Lung (tissue), 11 donors: ENCODE measurements at regions not wholly inside any gene's neighbourhood (a gene's known extent, or its start where the extent isn't known, plus 50 kb on each side); places are given as distances from the start of the nearest gene placed in this dataset.
"Not testable (repeated sequence)": the region's sequence is repeated elsewhere in the genome, so short reads cannot be mapped to it uniquely, and the experiment has no call there.

Experiments used
- ATAC-seq: fragments of 200-7000 bp; cut with Tn5 transposase; one replicate; pipeline ENCODE4 v1.9.1; 2020; ENCODE audit warnings: moderate number of reproducible peaks; ENCODE audit not compliant: insufficient read depth, low FRiP score
- DNase-seq, 3 donors: peaks; one replicate each; pipeline ENCODE4 v3.0.0-alpha.2; 2013 to 2017
- H3K27ac ChIP-seq, 2 donors: one replicate each; pipeline ENCODE4 v1.5.1; 2013; ENCODE audit warnings: mild to moderate bottlenecking in 2 of 2, moderate library complexity in 2 of 2, control low read depth in 1 of 2, inconsistent platforms in 1 of 2, low read depth in 1 of 2, low read length in 1 of 2
- H3K27me3 ChIP-seq, 3 donors: one replicate each; pipeline ENCODE4 v1.5.1; 2013; ENCODE audit warnings: low read length in 2 of 3; ENCODE audit not compliant: control insufficient read depth in 3 of 3, insufficient read depth in 3 of 3
- H3K36me3 ChIP-seq, 4 donors: one replicate each; pipeline ENCODE4 v1.5.1; 2013; ENCODE audit warnings: low read length in 4 of 4, mild to moderate bottlenecking in 1 of 4, moderate library complexity in 1 of 4; ENCODE audit not compliant: control insufficient read depth in 4 of 4, insufficient read depth in 4 of 4
- H3K4me1 ChIP-seq, 5 donors: one replicate each; pipeline ENCODE4 v1.5.1; 2013; ENCODE audit warnings: low read length in 5 of 5, mild to moderate bottlenecking in 2 of 5, moderate library complexity in 1 of 5; ENCODE audit not compliant: control insufficient read depth in 5 of 5, insufficient read depth in 5 of 5
- H3K4me3 ChIP-seq: one replicate; pipeline ENCODE4 v1.5.1; 2013; ENCODE audit warnings: mild to moderate bottlenecking, control low read depth, moderate library complexity
- H3K9ac ChIP-seq, 2 donors: one replicate each; pipeline ENCODE4 v1.5.1; 2013; ENCODE audit warnings: low read length in 2 of 2, control low read depth in 1 of 2; ENCODE audit not compliant: insufficient read depth in 1 of 2
- H3K9me3 ChIP-seq, 4 donors: one replicate each; pipeline ENCODE4 v1.5.1; 2013; ENCODE audit warnings: low read length in 3 of 4, mild to moderate bottlenecking in 1 of 4, moderate library complexity in 1 of 4; ENCODE audit not compliant: control insufficient read depth in 4 of 4, insufficient read depth in 3 of 4
- CTCF ChIP-seq: IDR thresholded peaks from 2 replicates; pipeline ENCODE4 v1.5.1; 2012; ENCODE audit warnings: mild to moderate bottlenecking; ENCODE audit errors: control extremely low read depth, extremely low read depth
- WGBS, 2 donors: extraction: QIAGEN DNeasy Blood & Tissue Kit; methylation state at CpG; one replicate each; pipeline ENCODE4 v1.1.7; 2013; 5-methylcytosine and 5-hydroxymethylcytosine counted together
- donor health status: control.
- donor health status: control.
- donor health status: Bipolar disorder and iron deficiency.
- donor health status: healthy.
- donor health status: DM: yes; HTN: yes; CAD: no.

- ATAC-seq (no peak), DNase-seq (no peak)
- Histone ChIP-seq H3K27ac (no peak overlapping the region), H3K9me3 (peaks cover 0 to 10% (median 3%) of the 10 kb centered on the region in 4 donors), H3K4me1 (peaks cover 0 to 4% (median 0%) of the 10 kb centered on the region in 5 donors), H3K9ac (no peak overlapping the region), H3K4me3 (no peak overlapping the region), H3K36me3 (no peaks in the 10 kb centered on the region), H3K27me3 (no peaks in the 10 kb centered on the region)
- WGBS, 2 donors = 83 to 93% methylated on average over 4 of the region's 4 CpGs
- no peak for TF ChIP-seq CTCF
Observed at GRCh38 chr12:105534068-105534467, 203.6 kb downstream of the C12orf75 start.

- H3K9me3 ChIP-seq, H3K4me3 ChIP-seq, H3K27me3 ChIP-seq, H3K27ac ChIP-seq, ATAC-seq, H3K4me1 ChIP-seq, DNase-seq, H3K9ac ChIP-seq, H3K36me3 ChIP-seq: not testable (repeated sequence)
- WGBS, 2 donors = 91 to 99% methylated on average over 3 of the region's 3 CpGs
Observed at GRCh38 chr12:105535033-105535432, 204.5 kb downstream of the C12orf75 start.

GRCh38 chr12:105538880-105539279 lies 208.4 kb downstream of the C12orf75 start:
- Histone ChIP-seq H3K36me3 (no peaks in the 10 kb centered on the region), H3K27me3 (no peaks in the 10 kb centered on the region), H3K4me1 (peaks cover 0 to 4% (median 0%) of the 10 kb centered on the region in 5 donors), H3K4me3 (no peak overlapping the region), H3K9ac (no peak overlapping the region), H3K9me3 (peaks cover 0 to 10% (median 5%) of the 10 kb centered on the region in 4 donors), H3K27ac (no peak overlapping the region)
- 83 to 85% methylated on average over 10 of the region's 10 CpGs for WGBS, 2 donors
- DNase-seq (peak in 2 of 3 donors; percentile 20 to 35), ATAC-seq (no peak)
- no peak for TF ChIP-seq CTCF

GRCh38 chr12:105539735-105540134 lies 209.2 kb downstream of the C12orf75 start:
- no peaks in the 10 kb centered on the region for H3K27me3 ChIP-seq
- ATAC-seq = no peak
- TF ChIP-seq CTCF = no peak
- H3K4me1 ChIP-seq = peaks cover 0 to 4% (median 0%) of the 10 kb centered on the region in 5 donors
- no peak for DNase-seq
- no peaks in the 10 kb centered on the region for H3K36me3 ChIP-seq
- H3K9ac ChIP-seq = no peak overlapping the region
- 69 to 89% methylated on average over 3 of the region's 3 CpGs for WGBS, 2 donors
- no peak overlapping the region for H3K4me3 ChIP-seq
- no peak overlapping the region for H3K27ac ChIP-seq
- H3K9me3 ChIP-seq = peaks cover 0 to 5% (median 3%) of the 10 kb centered on the region in 4 donors
